Liver (tissue), 8 donors: ENCODE measurements at regions not wholly inside any gene's neighbourhood (a gene's known extent, or its start where the extent isn't known, plus 50 kb on each side); places are given as distances from the start of the nearest gene placed in this dataset.

Experiments
- DNase-seq: peaks from one replicate; pipeline ENCODE4 v3.0.0-alpha.2; 2017; ENCODE audit warnings: low spot score
- H3K27ac ChIP-seq, 2 donors: one replicate each; pipeline ENCODE4 v1.7.0; 2013; ENCODE audit warnings: inconsistent platforms in 2 of 2, low read length in 2 of 2, control low read depth in 1 of 2, low read depth in 1 of 2, mild to moderate bottlenecking in 1 of 2
- H3K27me3 ChIP-seq, 4 donors: one replicate each; pipeline versions ENCODE4 v1.6.1 to v1.7.0; 2013; ENCODE audit warnings: low read length in 3 of 4, inconsistent platforms in 1 of 4, mild to moderate bottlenecking in 1 of 4, moderate library complexity in 1 of 4; ENCODE audit not compliant: control insufficient read depth in 4 of 4, insufficient read depth in 4 of 4
- H3K36me3 ChIP-seq, 4 donors: one replicate each; pipeline versions ENCODE4 v1.6.1 to v1.7.0; 2013; ENCODE audit warnings: low read length in 3 of 4, mild to moderate bottlenecking in 3 of 4, low read depth in 1 of 4, moderate library complexity in 1 of 4; ENCODE audit not compliant: control insufficient read depth in 4 of 4, insufficient read depth in 3 of 4
- H3K4me1 ChIP-seq, 4 donors: one replicate each; pipeline versions ENCODE4 v1.6.1 to v1.7.0; 2013; ENCODE audit warnings: low read length in 3 of 4, mild to moderate bottlenecking in 3 of 4, moderate library complexity in 1 of 4; ENCODE audit not compliant: control insufficient read depth in 4 of 4, insufficient read depth in 4 of 4
- H3K4me3 ChIP-seq, 3 donors: one replicate each; pipeline versions ENCODE4 v1.6.1 to v1.7.0; 2013; ENCODE audit warnings: low read length in 3 of 3, control low read depth in 1 of 3, low read depth in 1 of 3, mild to moderate bottlenecking in 1 of 3
- H3K9ac ChIP-seq, 2 donors: one replicate each; pipeline ENCODE4 v1.7.0; 2013; ENCODE audit warnings: low read length in 2 of 2, mild to moderate bottlenecking in 2 of 2, moderate library complexity in 2 of 2, control low read depth in 1 of 2, low read depth in 1 of 2
- H3K9me3 ChIP-seq, 4 donors: one replicate each; pipeline versions ENCODE4 v1.6.1 to v1.7.0; 2013; ENCODE audit warnings: low read length in 3 of 4; ENCODE audit not compliant: control insufficient read depth in 4 of 4
- EGR1 ChIP-seq, 2 donors: IDR thresholded peaks; 2 replicates each; pipeline ENCODE4 v1.6.1; 2016 to 2018; ENCODE audit warnings: antibody characterized with exemption in 2 of 2, low read depth in 2 of 2
- FOXA1 ChIP-seq: IDR thresholded peaks from 2 replicates; pipeline ENCODE4 v1.6.1; 2016; ENCODE audit warnings: antibody characterized with exemption
- FOXA2 ChIP-seq: IDR thresholded peaks from 2 replicates; pipeline ENCODE4 v1.6.1; 2016; ENCODE audit warnings: antibody characterized with exemption
- GABPA ChIP-seq, 2 donors: IDR thresholded peaks in 1 of 2; conservative IDR thresholded peaks in 1 of 2; 2 replicates each; pipeline ENCODE4 v1.6.1; 2016; ENCODE audit warnings: antibody characterized with exemption in 2 of 2, mild to moderate bottlenecking in 1 of 2, moderate library complexity in 1 of 2
- HNF4A ChIP-seq, 2 donors: conservative IDR thresholded peaks; 2 replicates each; pipeline ENCODE4 v1.6.1; 2016; ENCODE audit warnings: antibody characterized with exemption in 2 of 2, mild to moderate bottlenecking in 2 of 2
- HNF4G ChIP-seq: IDR thresholded peaks from 2 replicates; pipeline ENCODE4 v1.6.1; 2016; ENCODE audit warnings: antibody characterized with exemption
- JUND ChIP-seq, 2 donors: IDR thresholded peaks; 2 replicates each; pipeline ENCODE4 v1.6.1; 2016; ENCODE audit warnings: antibody characterized with exemption in 2 of 2
- MAX ChIP-seq: IDR thresholded peaks from 2 replicates; pipeline ENCODE4 v1.6.1; 2016; ENCODE audit warnings: antibody characterized with exemption
- NR2F2 ChIP-seq: IDR thresholded peaks from 2 replicates; pipeline ENCODE4 v1.6.1; 2016; ENCODE audit warnings: antibody characterized with exemption
- RAD21 ChIP-seq, 2 donors: IDR thresholded peaks; 2 replicates each; pipeline ENCODE4 v1.6.1; 2016; ENCODE audit warnings: antibody characterized with exemption in 2 of 2, mild to moderate bottlenecking in 2 of 2
- RXRA ChIP-seq, 2 donors: IDR thresholded peaks; 2 replicates each; pipeline ENCODE4 v1.6.1; 2017 to 2018; ENCODE audit warnings: antibody characterized with exemption in 2 of 2, mild to moderate bottlenecking in 1 of 2
- SP1 ChIP-seq: IDR thresholded peaks from 2 replicates; pipeline ENCODE4 v1.6.1; 2018; ENCODE audit warnings: antibody characterized with exemption, mild to moderate bottlenecking
- TAF1 ChIP-seq: conservative IDR thresholded peaks from 2 replicates; pipeline ENCODE4 v1.6.1; 2016; ENCODE audit warnings: antibody characterized with exemption, mild to moderate bottlenecking
- YY1 ChIP-seq: IDR thresholded peaks from 2 replicates; pipeline ENCODE4 v1.6.1; 2016; ENCODE audit warnings: antibody characterized with exemption, mild to moderate bottlenecking
- WGBS: extraction: QIAGEN DNeasy Blood & Tissue Kit; methylation state at CpG from one replicate; pipeline ENCODE4 v1.1.7; 2013; 5-methylcytosine and 5-hydroxymethylcytosine counted together
- TF ChIP-seq, protein P1 (sequence below): fragments of 150-350 bp; IDR thresholded peaks from 2 replicates; pipeline ENCODE4 v1.5.1; 2017; ENCODE audit warnings: improper control_type of control experiment, low read depth, low read length; ENCODE audit not compliant: missing input control
- TF ChIP-seq, protein P2 (sequence below): IDR thresholded peaks from 2 replicates; pipeline ENCODE4 v1.6.1; 2016; ENCODE audit warnings: antibody characterized with exemption
- TF ChIP-seq, protein P3 (sequence below): IDR thresholded peaks from 2 replicates; pipeline ENCODE4 v1.6.1; 2016; ENCODE audit warnings: antibody characterized with exemption, mild to moderate bottlenecking
- TF ChIP-seq, protein P4 (sequence below): IDR thresholded peaks from 2 replicates; pipeline ENCODE4 v1.6.1; 2016; ENCODE audit warnings: antibody characterized with exemption
- donor health status: healthy.
- donor health status: healthy.
- donor health status: healthy.
- donor health status: healthy.
- donor health status: healthy.

GRCh38 chr13:23074075-23074828 lies 106.5 kb upstream of the SGCG start:
- H3K27ac ChIP-seq = no peak overlapping the region
- DNase-seq = no peak
- no peaks in the 10 kb centered on the region for H3K27me3 ChIP-seq
- H3K9me3 ChIP-seq = no peaks in the 10 kb centered on the region
- TF ChIP-seq RAD21 (IDR thresholded peaks at IDR 0.05) = no peak
- TF ChIP-seq MAX = no peak
- no peak for TF ChIP-seq GABPA (IDR thresholded peaks at IDR 0.05 in 1 of 2, conservative IDR thresholded peaks at IDR 0.05 in 1 of 2)
- no peak for TF ChIP-seq FOXA1
- no peak for TF ChIP-seq SP1
- TF ChIP-seq, protein P1, sequence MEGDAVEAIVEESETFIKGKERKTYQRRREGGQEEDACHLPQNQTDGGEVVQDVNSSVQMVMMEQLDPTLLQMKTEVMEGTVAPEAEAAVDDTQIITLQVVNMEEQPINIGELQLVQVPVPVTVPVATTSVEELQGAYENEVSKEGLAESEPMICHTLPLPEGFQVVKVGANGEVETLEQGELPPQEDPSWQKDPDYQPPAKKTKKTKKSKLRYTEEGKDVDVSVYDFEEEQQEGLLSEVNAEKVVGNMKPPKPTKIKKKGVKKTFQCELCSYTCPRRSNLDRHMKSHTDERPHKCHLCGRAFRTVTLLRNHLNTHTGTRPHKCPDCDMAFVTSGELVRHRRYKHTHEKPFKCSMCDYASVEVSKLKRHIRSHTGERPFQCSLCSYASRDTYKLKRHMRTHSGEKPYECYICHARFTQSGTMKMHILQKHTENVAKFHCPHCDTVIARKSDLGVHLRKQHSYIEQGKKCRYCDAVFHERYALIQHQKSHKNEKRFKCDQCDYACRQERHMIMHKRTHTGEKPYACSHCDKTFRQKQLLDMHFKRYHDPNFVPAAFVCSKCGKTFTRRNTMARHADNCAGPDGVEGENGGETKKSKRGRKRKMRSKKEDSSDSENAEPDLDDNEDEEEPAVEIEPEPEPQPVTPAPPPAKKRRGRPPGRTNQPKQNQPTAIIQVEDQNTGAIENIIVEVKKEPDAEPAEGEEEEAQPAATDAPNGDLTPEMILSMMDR = no peak
- TF ChIP-seq JUND (IDR thresholded peaks at IDR 0.05) = no peak
- no peak for TF ChIP-seq RXRA (IDR thresholded peaks at IDR 0.05)
- TF ChIP-seq HNF4G = no peak
- no peak for TF ChIP-seq HNF4A (conservative IDR thresholded peaks at IDR 0.05)
- no peak for TF ChIP-seq TAF1
- H3K4me3 ChIP-seq = no peak overlapping the region
- no peak overlapping the region for H3K9ac ChIP-seq
- H3K36me3 ChIP-seq = no peaks in the 10 kb centered on the region
- WGBS = 35% methylated on average over 5 of the region's 5 CpGs
- H3K4me1 ChIP-seq = no peaks in the 10 kb centered on the region

DNA sequence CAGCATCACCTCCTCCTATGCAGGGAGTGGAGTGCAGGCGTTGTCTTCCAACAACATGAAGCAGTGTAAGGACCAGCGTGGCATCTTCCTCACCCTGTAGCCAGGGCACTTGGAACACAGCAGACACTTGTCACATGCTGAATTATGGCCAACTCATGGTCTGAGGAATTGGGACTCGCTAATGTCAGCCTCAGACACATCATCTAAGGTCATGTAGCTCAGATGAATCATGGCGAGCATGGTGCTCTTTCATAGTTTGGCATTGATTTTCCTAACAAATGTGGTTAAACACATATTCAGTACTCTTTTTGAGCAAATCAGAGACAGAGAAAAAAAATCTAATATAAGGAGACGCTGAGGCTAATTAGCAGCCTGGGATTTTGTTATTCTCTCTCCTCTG lies 99.6 kb upstream of the SGCG start:
- H3K36me3 ChIP-seq = no peaks in the 10 kb centered on the region
- no peaks in the 10 kb centered on the region for H3K4me1 ChIP-seq
- no peak for TF ChIP-seq HNF4G
- no peak for TF ChIP-seq GABPA (IDR thresholded peaks at IDR 0.05 in 1 of 2, conservative IDR thresholded peaks at IDR 0.05 in 1 of 2)
- TF ChIP-seq SP1 = no peak
- TF ChIP-seq YY1 = no peak
- no peak for TF ChIP-seq TAF1
- TF ChIP-seq, protein P2, sequence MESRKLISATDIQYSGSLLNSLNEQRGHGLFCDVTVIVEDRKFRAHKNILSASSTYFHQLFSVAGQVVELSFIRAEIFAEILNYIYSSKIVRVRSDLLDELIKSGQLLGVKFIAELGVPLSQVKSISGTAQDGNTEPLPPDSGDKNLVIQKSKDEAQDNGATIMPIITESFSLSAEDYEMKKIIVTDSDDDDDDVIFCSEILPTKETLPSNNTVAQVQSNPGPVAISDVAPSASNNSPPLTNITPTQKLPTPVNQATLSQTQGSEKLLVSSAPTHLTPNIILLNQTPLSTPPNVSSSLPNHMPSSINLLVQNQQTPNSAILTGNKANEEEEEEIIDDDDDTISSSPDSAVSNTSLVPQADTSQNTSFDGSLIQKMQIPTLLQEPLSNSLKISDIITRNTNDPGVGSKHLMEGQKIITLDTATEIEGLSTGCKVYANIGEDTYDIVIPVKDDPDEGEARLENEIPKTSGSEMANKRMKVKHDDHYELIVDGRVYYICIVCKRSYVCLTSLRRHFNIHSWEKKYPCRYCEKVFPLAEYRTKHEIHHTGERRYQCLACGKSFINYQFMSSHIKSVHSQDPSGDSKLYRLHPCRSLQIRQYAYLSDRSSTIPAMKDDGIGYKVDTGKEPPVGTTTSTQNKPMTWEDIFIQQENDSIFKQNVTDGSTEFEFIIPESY = no peak
- TF ChIP-seq, protein P1 = no peak
- no peak for TF ChIP-seq JUND (IDR thresholded peaks at IDR 0.05)
- TF ChIP-seq MAX = no peak
- TF ChIP-seq, protein P3, sequence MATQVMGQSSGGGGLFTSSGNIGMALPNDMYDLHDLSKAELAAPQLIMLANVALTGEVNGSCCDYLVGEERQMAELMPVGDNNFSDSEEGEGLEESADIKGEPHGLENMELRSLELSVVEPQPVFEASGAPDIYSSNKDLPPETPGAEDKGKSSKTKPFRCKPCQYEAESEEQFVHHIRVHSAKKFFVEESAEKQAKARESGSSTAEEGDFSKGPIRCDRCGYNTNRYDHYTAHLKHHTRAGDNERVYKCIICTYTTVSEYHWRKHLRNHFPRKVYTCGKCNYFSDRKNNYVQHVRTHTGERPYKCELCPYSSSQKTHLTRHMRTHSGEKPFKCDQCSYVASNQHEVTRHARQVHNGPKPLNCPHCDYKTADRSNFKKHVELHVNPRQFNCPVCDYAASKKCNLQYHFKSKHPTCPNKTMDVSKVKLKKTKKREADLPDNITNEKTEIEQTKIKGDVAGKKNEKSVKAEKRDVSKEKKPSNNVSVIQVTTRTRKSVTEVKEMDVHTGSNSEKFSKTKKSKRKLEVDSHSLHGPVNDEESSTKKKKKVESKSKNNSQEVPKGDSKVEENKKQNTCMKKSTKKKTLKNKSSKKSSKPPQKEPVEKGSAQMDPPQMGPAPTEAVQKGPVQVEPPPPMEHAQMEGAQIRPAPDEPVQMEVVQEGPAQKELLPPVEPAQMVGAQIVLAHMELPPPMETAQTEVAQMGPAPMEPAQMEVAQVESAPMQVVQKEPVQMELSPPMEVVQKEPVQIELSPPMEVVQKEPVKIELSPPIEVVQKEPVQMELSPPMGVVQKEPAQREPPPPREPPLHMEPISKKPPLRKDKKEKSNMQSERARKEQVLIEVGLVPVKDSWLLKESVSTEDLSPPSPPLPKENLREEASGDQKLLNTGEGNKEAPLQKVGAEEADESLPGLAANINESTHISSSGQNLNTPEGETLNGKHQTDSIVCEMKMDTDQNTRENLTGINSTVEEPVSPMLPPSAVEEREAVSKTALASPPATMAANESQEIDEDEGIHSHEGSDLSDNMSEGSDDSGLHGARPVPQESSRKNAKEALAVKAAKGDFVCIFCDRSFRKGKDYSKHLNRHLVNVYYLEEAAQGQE = no peak
- no peak for TF ChIP-seq EGR1 (IDR thresholded peaks at IDR 0.05; ENCODE audit: low read depth in 2 of 2)
- TF ChIP-seq HNF4A (conservative IDR thresholded peaks at IDR 0.05) = no peak
- no peak for TF ChIP-seq FOXA2
- TF ChIP-seq, protein P4, sequence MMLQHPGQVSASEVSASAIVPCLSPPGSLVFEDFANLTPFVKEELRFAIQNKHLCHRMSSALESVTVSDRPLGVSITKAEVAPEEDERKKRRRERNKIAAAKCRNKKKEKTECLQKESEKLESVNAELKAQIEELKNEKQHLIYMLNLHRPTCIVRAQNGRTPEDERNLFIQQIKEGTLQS = no peak
- no peak for TF ChIP-seq NR2F2
- no peak for TF ChIP-seq RAD21 (IDR thresholded peaks at IDR 0.05)
- no peak for TF ChIP-seq RXRA (IDR thresholded peaks at IDR 0.05)
- no peak for TF ChIP-seq FOXA1
- H3K4me3 ChIP-seq = no peak overlapping the region
- H3K27ac ChIP-seq = no peak overlapping the region
- no peaks in the 10 kb centered on the region for H3K27me3 ChIP-seq
- DNase-seq = no peak
- 74% methylated on average over 5 of the region's 5 CpGs for WGBS
- H3K9ac ChIP-seq = no peak overlapping the region
- no peaks in the 10 kb centered on the region for H3K9me3 ChIP-seq
